GM04503 (cell line): ENCODE measurements at regions not wholly inside any gene's neighbourhood (a gene's known extent, or its start where the extent isn't known, plus 50 kb on each side); places are given as distances from the start of the nearest gene placed in this dataset.
"Not testable (repeated sequence)": the region's sequence is repeated elsewhere in the genome, so short reads cannot be mapped to it uniquely, and the experiment has no call there.

Experiments
- DNase-seq: peaks from one replicate; pipeline ENCODE4 v3.0.0-alpha.2; 2012; ENCODE audit warnings: low read depth

GRCh38 chr18:79579807-79580497 is 99.7 kb upstream of the CTDP1 start:
- DNase-seq: no peak

GRCh38 chr18:79580498-79581171 is 99.0 kb upstream of the CTDP1 start:
- no peak for DNase-seq

- DNase-seq: no peak
These were observed 98.2 kb upstream of the CTDP1 start for GRCh38 chr18:79581406-79581805.

- no peak for DNase-seq
These were observed 97.7 kb upstream of the CTDP1 start for GRCh38 chr18:79581911-79582310.

- DNase-seq: no peak
These were observed 96.6 kb upstream of the CTDP1 start for GRCh38 chr18:79582978-79583377.

GRCh38 chr18:79583426-79583825 is 96.2 kb upstream of the CTDP1 start:
- DNase-seq: no peak

- DNase-seq: no peak
These were observed 95.6 kb upstream of the CTDP1 start for GRCh38 chr18:79583984-79584401.

GRCh38 chr18:79584491-79585394 is 94.9 kb upstream of the CTDP1 start:
- DNase-seq: no peak

- no peak for DNase-seq
These were observed 93.9 kb upstream of the CTDP1 start for GRCh38 chr18:79585395-79586370.

GRCh38 chr18:79586436-79587225 is 93.0 kb upstream of the CTDP1 start:
- DNase-seq: no peak

- DNase-seq: no peak
These were observed 92.3 kb upstream of the CTDP1 start for GRCh38 chr18:79587226-79587741.

- DNase-seq: no peak
These were observed 91.6 kb upstream of the CTDP1 start for GRCh38 chr18:79587779-79588635.

GRCh38 chr18:79588636-79589481 is 90.7 kb upstream of the CTDP1 start:
- peak; percentile 57 for DNase-seq

GRCh38 chr18:79589601-79590091 is 90.0 kb upstream of the CTDP1 start:
- no peak for DNase-seq

- no peak for DNase-seq
These were observed 89.2 kb upstream of the CTDP1 start for GRCh38 chr18:79590191-79591031.

- DNase-seq: no peak
These were observed 88.6 kb upstream of the CTDP1 start for GRCh38 chr18:79591032-79591308.

GRCh38 chr18:79592684-79593083 is 86.9 kb upstream of the CTDP1 start:
- DNase-seq: not testable (repeated sequence)
